ENCODE measurements at regions not wholly inside any gene's neighbourhood (a gene's known extent, or its start where the extent isn't known, plus 50 kb on each side); places are given as distances from the start of the nearest gene placed in this dataset.

DNA sequence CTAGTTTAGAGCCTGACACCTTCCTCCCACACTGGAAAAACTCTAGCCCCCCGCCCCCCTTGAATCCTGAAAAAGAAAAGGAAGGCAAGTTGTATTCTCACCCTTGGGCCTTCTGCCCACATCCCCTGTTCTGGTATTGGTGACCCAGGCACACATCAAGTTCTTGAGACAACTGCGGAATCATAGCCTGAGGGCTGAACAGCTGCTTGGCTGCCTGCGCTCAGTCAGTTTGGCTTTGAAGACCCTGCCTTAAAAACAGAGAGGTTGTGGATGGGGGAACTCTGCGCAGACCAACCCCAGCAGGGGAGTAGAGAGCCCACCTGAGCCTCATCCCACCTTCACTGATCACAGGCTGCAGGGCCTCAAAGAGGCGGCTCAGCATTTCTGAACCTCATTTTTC lies 229.2 kb downstream of the ANAPC1 start:
- Mint-ChIP-seq H3K36me3 (ENCODE audit: low read depth) (no peaks in the 10 kb centered on the region), H3K27me3 (peaks cover 36% of the 10 kb centered on the region), H3K9me3 (no peaks in the 10 kb centered on the region), H3K4me3 (no peak overlapping the region), H3K4me1 (peaks cover 14% of the 10 kb centered on the region), H3K27ac (no peak overlapping the region)
- peak; percentile 40 for DNase-seq
- intact Hi-C loops (cut with micrococcal nuclease): no loop called here

DNA sequence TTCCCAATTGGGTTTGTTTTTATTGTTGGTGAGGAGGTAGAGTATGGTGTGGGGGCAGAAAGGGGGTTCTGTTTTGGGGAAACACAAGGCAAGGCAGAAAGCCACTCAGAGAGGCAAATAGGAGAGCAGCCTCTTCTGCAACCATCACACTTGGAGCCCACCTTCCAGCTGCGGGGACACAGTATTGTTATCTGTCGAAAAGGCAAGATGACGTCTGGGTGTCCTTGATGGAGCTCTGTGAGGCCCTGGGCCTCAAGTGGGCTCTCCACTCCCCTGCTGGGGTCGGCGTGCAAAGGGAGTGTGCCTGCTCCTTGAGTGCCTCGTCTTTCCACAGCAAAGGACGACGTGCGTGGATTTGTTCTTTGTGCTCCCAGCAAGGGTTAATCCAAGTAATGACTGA lies 227.6 kb downstream of the ANAPC1 start:
- Mint-ChIP-seq H3K4me3 (no peak overlapping the region), H3K9me3 (no peaks in the 10 kb centered on the region), H3K27me3 (peaks cover 36% of the 10 kb centered on the region), H3K27ac (no peak overlapping the region), H3K36me3 (ENCODE audit: low read depth) (no peaks in the 10 kb centered on the region), H3K4me1 (peaks cover 15% of the 10 kb centered on the region)
- intact Hi-C loops (cut with micrococcal nuclease): no loop called here
- peak; percentile 34 for DNase-seq

GRCh38 chr2:111656894-111657293 lies 227.1 kb downstream of the ANAPC1 start:
- peaks cover 16% of the 10 kb centered on the region for H3K4me1 Mint-ChIP-seq
- intact Hi-C loops (cut with micrococcal nuclease): no loop called here
- DNase-seq: peak; percentile 43
- no peaks in the 10 kb centered on the region for H3K9me3 Mint-ChIP-seq
- no peak overlapping the region for H3K27ac Mint-ChIP-seq
- H3K27me3 Mint-ChIP-seq: peaks cover 34% of the 10 kb centered on the region
- no peaks in the 10 kb centered on the region for H3K36me3 Mint-ChIP-seq (ENCODE audit: low read depth)
- no peak overlapping the region for H3K4me3 Mint-ChIP-seq

DNA sequence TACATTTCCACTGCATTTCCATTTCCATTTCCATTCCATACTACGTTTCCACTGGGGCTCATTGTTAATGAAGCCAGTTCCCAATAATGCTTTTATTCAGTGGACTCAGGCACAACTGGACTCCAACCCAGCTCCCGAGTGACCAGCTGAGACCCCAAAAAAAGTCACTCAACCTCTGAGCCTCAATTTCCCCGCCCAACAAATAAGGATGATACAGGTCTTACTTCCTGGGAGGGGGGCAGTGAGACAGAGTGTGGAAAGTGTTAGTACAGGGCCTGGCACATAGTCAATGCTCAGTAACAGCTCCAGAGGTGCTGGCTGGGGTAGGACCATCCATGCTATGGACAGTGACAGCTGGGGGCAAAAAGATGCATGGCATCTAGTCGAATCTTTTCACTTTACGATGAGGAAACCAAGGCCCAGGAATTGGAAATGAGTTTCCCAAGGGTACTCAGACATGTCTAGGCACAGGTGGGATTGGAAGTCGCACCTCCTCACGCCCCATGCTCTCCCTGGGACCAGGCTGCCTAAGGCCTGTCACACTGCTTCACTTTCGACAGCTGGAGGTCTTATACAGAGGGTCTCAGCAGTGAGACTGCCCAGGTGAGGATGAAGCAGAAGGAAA lies 226.5 kb downstream of the ANAPC1 start:
- peak; percentile 39 for DNase-seq
- intact Hi-C loops (cut with micrococcal nuclease): no loop called here
- Mint-ChIP-seq H3K36me3 (ENCODE audit: low read depth) (no peaks in the 10 kb centered on the region), H3K27ac (no peak overlapping the region), H3K4me1 (peaks cover 15% of the 10 kb centered on the region), H3K27me3 (peaks cover 28% of the 10 kb centered on the region), H3K4me3 (no peak overlapping the region), H3K9me3 (no peaks in the 10 kb centered on the region)

- Mint-ChIP-seq H3K9me3 (no peaks in the 10 kb centered on the region), H3K27ac (no peak overlapping the region), H3K36me3 (ENCODE audit: low read depth) (no peaks in the 10 kb centered on the region), H3K4me3 (no peak overlapping the region), H3K4me1 (peaks cover 24% of the 10 kb centered on the region), H3K27me3 (peaks cover 32% of the 10 kb centered on the region)
- peak; percentile 50 for DNase-seq
- intact Hi-C loops (cut with micrococcal nuclease): loop anchor here (2.0 to 5.0 kb wide), 2 partner anchors 17 to 48 kb away; no protein-coding TSS in a partner anchor
Observed at GRCh38 chr2:111659361-111660333, 224.3 kb downstream of the ANAPC1 start.

DNA sequence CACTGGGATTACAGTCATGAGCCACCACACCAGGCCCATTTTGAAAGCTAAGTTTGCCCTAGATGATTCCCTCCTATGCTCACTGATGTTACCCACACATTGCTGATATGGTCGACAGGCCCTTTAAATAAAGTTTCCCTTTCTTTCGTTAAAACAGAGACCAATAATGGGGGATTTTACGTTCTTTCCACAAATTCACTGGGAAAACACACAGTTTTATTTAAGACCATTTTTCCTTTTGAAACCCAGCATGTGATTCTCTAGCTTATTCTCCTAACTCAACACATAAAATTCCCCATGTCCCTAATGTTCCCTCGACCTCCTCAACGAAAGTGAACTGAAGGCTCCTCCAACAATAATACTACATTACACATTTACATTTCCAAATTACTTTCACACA lies 223.2 kb downstream of the ANAPC1 start:
- Mint-ChIP-seq H3K27ac (no peak overlapping the region), H3K4me3 (no peak overlapping the region), H3K9me3 (no peaks in the 10 kb centered on the region), H3K27me3 (peaks cover 23% of the 10 kb centered on the region), H3K36me3 (ENCODE audit: low read depth) (no peaks in the 10 kb centered on the region), H3K4me1 (peaks cover 24% of the 10 kb centered on the region)
- no peak for DNase-seq
- intact Hi-C loops (cut with micrococcal nuclease): loop anchor here (2.0 to 5.0 kb wide), 2 partner anchors 16 to 46 kb away; no protein-coding TSS in a partner anchor

DNA sequence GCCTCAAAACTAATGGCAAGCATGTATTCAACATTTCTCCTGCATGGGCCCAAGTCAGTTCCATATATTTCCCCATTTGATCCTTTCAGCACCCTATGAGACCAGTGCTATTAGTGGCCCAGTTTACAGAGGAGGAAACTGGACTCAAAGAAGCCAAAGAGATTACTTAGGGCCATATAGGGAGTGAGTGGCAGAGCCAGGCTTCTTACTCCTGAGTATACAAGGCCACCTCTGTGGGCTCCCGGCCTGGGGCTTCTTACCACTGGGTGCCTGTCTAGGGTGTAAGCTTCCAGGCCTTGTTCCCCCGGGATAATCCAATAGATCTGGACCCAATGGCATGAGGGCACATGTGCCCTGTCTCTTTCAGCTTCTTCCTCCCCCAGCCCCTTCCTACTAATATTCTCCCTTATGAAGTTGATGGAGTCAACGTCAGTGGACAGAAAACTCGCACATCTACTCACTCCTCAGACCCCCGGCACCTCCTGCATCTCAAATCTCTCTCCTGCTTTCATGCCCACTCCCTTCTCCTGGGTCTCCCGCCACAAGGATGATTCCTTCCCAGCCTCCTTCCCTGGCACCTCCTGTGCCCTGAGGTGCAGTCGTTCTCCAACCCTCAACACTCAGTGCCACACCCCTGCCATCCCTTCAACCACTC lies 222.6 kb downstream of the ANAPC1 start:
- no peak overlapping the region for H3K4me3 Mint-ChIP-seq
- no peaks in the 10 kb centered on the region for H3K9me3 Mint-ChIP-seq
- intact Hi-C loops (cut with micrococcal nuclease): loop anchor here (2.0 to 5.0 kb wide), 2 partner anchors 15 to 46 kb away; no protein-coding TSS in a partner anchor
- no peak for DNase-seq
- no peak overlapping the region for H3K27ac Mint-ChIP-seq
- peaks cover 23% of the 10 kb centered on the region for H3K27me3 Mint-ChIP-seq
- peaks cover 24% of the 10 kb centered on the region for H3K4me1 Mint-ChIP-seq
- H3K36me3 Mint-ChIP-seq (ENCODE audit: low read depth): no peaks in the 10 kb centered on the region

GRCh38 chr2:111662039-111662770 lies 221.8 kb downstream of the ANAPC1 start:
- Mint-ChIP-seq H3K4me3 (no peak overlapping the region), H3K36me3 (ENCODE audit: low read depth) (no peaks in the 10 kb centered on the region), H3K27me3 (peaks cover 17% of the 10 kb centered on the region), H3K4me1 (peaks cover 23% of the 10 kb centered on the region), H3K27ac (no peak overlapping the region), H3K9me3 (no peaks in the 10 kb centered on the region)
- no peak for DNase-seq
- intact Hi-C loops (cut with micrococcal nuclease): loop anchor here (2.0 to 5.0 kb wide), 2 partner anchors 27 to 45 kb away; no protein-coding TSS in a partner anchor

- DNase-seq: peak; percentile 79
- H3K36me3 Mint-ChIP-seq (ENCODE audit: low read depth): no peaks in the 10 kb centered on the region
- peaks cover 17% of the 10 kb centered on the region for H3K27me3 Mint-ChIP-seq
- intact Hi-C loops (cut with micrococcal nuclease): loop anchor here (2.0 to 5.0 kb wide), 2 partner anchors 28 to 44 kb away; no protein-coding TSS in a partner anchor
- H3K9me3 Mint-ChIP-seq: no peaks in the 10 kb centered on the region
- peaks cover 21% of the 10 kb centered on the region for H3K4me1 Mint-ChIP-seq
- H3K27ac Mint-ChIP-seq: peak overlapping the region; percentile 71
- H3K4me3 Mint-ChIP-seq: peak overlapping the region; percentile 57
Observed at GRCh38 chr2:111662771-111663470, 221.1 kb downstream of the ANAPC1 start.

DNA sequence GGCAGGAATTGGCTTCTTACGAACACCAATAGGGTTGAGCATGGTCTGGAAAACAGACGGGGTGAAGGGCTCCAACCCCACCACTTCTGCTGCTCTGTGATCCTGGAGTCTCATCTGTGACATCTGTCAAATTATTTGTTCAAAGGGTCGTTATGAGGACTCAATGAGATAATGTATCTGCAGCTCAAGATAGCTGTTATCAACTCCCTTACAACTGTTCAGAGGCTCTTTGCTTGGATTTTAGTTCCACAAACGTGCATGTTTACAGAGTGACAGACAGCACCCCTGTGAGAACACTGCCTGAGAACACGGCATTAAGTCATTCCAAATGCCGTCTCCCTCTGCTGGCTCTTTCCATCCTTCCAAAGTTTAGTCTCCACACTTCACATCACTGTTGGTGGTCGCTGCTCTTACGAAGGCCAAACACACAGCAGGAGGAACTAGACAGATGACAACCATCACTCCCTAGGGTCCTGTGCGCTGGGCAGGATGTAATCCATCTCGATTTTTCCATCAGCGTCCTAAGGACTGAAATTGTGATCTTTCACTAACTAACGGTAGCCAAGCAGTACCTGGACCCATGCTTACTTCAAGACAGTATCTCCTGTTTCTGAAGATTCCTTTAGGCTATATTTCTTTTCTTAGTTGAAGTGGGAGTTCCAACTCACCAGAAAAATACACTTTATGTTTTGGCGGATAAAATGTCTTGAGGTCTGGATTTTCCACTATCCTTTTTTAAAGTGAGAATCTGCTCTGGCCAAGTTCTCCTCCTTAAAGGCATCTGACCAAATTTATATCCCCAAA lies 220.3 kb downstream of the ANAPC1 start:
- no peaks in the 10 kb centered on the region for H3K9me3 Mint-ChIP-seq
- no peak overlapping the region for H3K27ac Mint-ChIP-seq
- no peak overlapping the region for H3K4me3 Mint-ChIP-seq
- intact Hi-C loops (cut with micrococcal nuclease): loop anchor here (2.0 to 5.0 kb wide), 2 partner anchors 29 to 44 kb away; no protein-coding TSS in a partner anchor
- peaks cover 26% of the 10 kb centered on the region for H3K4me1 Mint-ChIP-seq
- no peak for DNase-seq
- H3K27me3 Mint-ChIP-seq: peaks cover 21% of the 10 kb centered on the region
- no peaks in the 10 kb centered on the region for H3K36me3 Mint-ChIP-seq (ENCODE audit: low read depth)

- H3K36me3 Mint-ChIP-seq (ENCODE audit: low read depth): no peaks in the 10 kb centered on the region
- no peak for DNase-seq
- intact Hi-C loops (cut with micrococcal nuclease): loop anchor here (5.0 kb wide), 1 partner anchor 43 kb away; no protein-coding TSS in a partner anchor
- H3K9me3 Mint-ChIP-seq: no peaks in the 10 kb centered on the region
- H3K4me1 Mint-ChIP-seq: peaks cover 28% of the 10 kb centered on the region
- no peak overlapping the region for H3K4me3 Mint-ChIP-seq
- no peak overlapping the region for H3K27ac Mint-ChIP-seq
- H3K27me3 Mint-ChIP-seq: peaks cover 24% of the 10 kb centered on the region
Observed at GRCh38 chr2:111664275-111664850, 219.6 kb downstream of the ANAPC1 start.

DNA sequence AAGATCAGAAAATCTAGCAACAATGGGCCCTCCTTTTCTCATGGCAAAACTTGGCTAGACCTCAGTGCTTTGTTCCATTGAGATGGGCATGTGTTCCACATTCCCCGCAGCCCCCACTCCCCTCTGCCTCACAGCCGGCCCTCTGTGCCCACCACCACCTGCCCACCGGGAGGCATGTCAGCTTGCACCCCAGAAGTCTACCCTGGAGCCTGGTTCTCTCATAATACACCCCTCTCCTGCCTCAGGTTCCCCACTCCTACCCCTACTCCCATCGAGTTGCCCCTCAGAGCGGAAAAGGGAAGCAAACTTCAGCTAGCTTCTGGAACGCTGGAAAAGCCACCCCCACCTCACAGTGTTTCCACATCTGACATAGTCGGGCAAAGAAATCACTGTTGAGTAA lies 219.0 kb downstream of the ANAPC1 start:
- no peak for DNase-seq
- intact Hi-C loops (cut with micrococcal nuclease): no loop called here
- H3K9me3 Mint-ChIP-seq: no peaks in the 10 kb centered on the region
- H3K27me3 Mint-ChIP-seq: peaks cover 25% of the 10 kb centered on the region
- peaks cover 27% of the 10 kb centered on the region for H3K4me1 Mint-ChIP-seq
- no peak overlapping the region for H3K4me3 Mint-ChIP-seq
- no peaks in the 10 kb centered on the region for H3K36me3 Mint-ChIP-seq (ENCODE audit: low read depth)
- no peak overlapping the region for H3K27ac Mint-ChIP-seq
